ENCODE measurements at regions not wholly inside any gene's neighbourhood (a gene's known extent, or its start where the extent isn't known, plus 50 kb on each side); places are given as distances from the start of the nearest gene placed in this dataset.

DNA sequence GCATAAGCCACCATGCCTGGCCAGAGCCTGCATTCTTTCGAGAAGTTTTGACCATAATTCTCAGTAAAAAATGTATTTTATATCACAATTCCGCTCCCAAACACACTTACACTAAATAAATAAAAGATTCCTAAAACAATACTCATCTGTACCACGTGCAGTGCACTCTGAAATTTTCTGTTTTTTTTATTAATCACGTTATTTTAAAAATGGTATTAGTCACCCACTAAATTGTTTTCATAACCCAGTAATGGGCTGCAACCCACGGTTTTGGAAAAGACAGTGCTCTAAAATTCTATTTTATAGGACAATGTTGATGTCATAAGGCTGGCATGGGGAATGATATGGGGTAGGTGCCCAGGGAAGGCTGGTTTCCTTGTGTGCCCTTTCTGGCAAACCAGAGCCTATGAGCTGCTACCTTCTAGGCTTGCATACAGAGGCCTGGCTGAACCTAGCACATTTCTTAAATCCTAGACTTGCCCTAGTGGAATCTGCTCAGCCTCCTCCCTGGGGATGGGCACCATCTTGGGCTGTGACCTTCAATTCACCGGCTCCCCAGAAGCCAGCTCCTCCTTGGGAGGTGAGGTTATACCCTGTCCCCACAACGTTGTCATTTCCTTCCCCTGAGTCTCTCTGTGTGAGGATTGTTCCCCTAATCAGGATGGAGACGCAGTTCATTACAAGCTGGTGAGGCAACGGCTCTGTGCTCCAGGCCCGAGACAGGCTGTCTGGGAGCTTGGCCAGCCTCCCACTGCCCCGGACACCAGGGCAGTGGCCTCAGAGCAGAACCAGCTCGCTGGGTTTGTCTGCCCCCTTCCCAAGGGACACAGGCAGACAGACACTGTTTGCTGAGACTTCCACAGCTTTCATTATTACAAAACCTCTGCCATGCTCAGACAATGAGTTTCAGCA is 116.5 kb upstream of the NAV2 start:
- Histone ChIP-seq H3K4me2 (ENCODE audit: low read depth, low read length) (peak overlapping the region; percentile 73), H3K4me1 (ENCODE audit: control insufficient read depth, insufficient read depth, low read length) (peaks cover 31% of the 10 kb centered on the region), H3K56ac (ENCODE audit: extremely low read depth, insufficient read depth, low read length) (peak overlapping the region; percentile 86), H4K8ac (ENCODE audit: low read depth in 2 of 2, low read length in 2 of 2) (peak overlapping the region; percentile 58 to 90), H3K9me3 (ENCODE audit: control insufficient read depth, insufficient read depth, low read length) (no peaks in the 10 kb centered on the region), H2BK120ac (ENCODE audit: low read depth, low read length) (peak overlapping the region; percentile 99), H2BK5ac (ENCODE audit: low read depth, low read length, poor library complexity, severe bottlenecking) (peak overlapping the region; percentile 96), H2AFZ (replicated peaks; ENCODE audit: low read length, poor library complexity) (peak overlapping the region; percentile 80), H3K18ac (ENCODE audit: low read depth, low read length) (peak overlapping the region; percentile 98), H3K27me3 (ENCODE audit: control insufficient read depth, insufficient read depth, low read length) (no peaks in the 10 kb centered on the region), H2BK15ac (ENCODE audit: low read depth, low read length) (peak overlapping the region; percentile 99; the same call in 2 of the 3 replicates), H3K9me1 (ENCODE audit: insufficient read depth, low read length) (peaks cover 30% of the 10 kb centered on the region), H3K36me3 (ENCODE audit: control insufficient read depth, insufficient read depth, low read length) (no peaks in the 10 kb centered on the region), H4K5ac (ENCODE audit: low read depth, low read length) (peak overlapping the region; percentile 97), H3K9ac (ENCODE audit: low read depth, low read length) (peak overlapping the region; percentile 58), H2AK5ac (ENCODE audit: low read depth, low read length) (peak overlapping the region; percentile 90), H4K91ac (ENCODE audit: insufficient read depth, low read depth, low read length) (peak overlapping the region; percentile 96), H3K4ac (ENCODE audit: low read depth, low read length) (peak overlapping the region; percentile 97), H3K79me1 (ENCODE audit: low read depth in 1 of 2, low read length in 2 of 2) (peaks cover 0 to 7% of the 10 kb centered on the region in 2 experiments; a peak in 1 of 4 replicates), H4K20me1 (ENCODE audit: insufficient read depth, low read length) (no peaks in the 10 kb centered on the region), H2AK9ac (replicated peaks; ENCODE audit: low read depth, low read length, poor library complexity) (peak overlapping the region; percentile 83), H3K14ac (replicated peaks; ENCODE audit: low read depth, low read length) (peak overlapping the region; percentile 95), H3K23ac (ENCODE audit: low read depth, low read length) (peak overlapping the region; percentile 97), H2BK20ac (ENCODE audit: low read depth, low read length) (peak overlapping the region; percentile 96), H3K4me3 (ENCODE audit: insufficient read depth, low read depth, low read length) (no peak overlapping the region), H3K27ac (ENCODE audit: insufficient read depth, low read length) (peak overlapping the region; percentile 95)
- WGBS, 2 experiments (ENCODE audit: extremely low coverage in 2 of 2, insufficient read length in 1 of 2): 0% methylated on average over 3 of the region's 12 CpGs; no CpG with 5 or more reads in 1 of the 2 experiments
- no TSS peak for BruUV-seq (replicated peaks)
- ChIA-PET CTCF (no interaction called here), POLR2A (ENCODE audit: unreplicated experiment) (interaction anchor here (0.6 kb wide), 1 partner anchor 288 kb away, joined by 3 read pairs; no protein-coding TSS in a partner anchor)
- peak; percentile 73 for ATAC-seq (ENCODE audit: low read depth)
- dilution Hi-C loops (cut with HindIII; ENCODE audit: low sequenced_read_pairs, unreplicated experiment) (no loop called here), intact Hi-C loops (cut with micrococcal nuclease) (loop anchor here (5.0 kb wide), 1 partner anchor 71 kb away; no protein-coding TSS in a partner anchor), in situ Hi-C loops (cut with MboI; ENCODE audit: low sequenced_read_pairs) (no loop called here)
- peak; percentile 90 for DNase-seq
- TF ChIP-seq SMC3 (IDR thresholded peaks at IDR 0.05; ENCODE audit: low read depth, low read length): peak; percentile 12; the same call in 1 of the 2 replicates
- no peak for TF ChIP-seq RFX5 (IDR thresholded peaks at IDR 0.05; ENCODE audit: low read depth, low read length)
- TF ChIP-seq, protein P1, sequence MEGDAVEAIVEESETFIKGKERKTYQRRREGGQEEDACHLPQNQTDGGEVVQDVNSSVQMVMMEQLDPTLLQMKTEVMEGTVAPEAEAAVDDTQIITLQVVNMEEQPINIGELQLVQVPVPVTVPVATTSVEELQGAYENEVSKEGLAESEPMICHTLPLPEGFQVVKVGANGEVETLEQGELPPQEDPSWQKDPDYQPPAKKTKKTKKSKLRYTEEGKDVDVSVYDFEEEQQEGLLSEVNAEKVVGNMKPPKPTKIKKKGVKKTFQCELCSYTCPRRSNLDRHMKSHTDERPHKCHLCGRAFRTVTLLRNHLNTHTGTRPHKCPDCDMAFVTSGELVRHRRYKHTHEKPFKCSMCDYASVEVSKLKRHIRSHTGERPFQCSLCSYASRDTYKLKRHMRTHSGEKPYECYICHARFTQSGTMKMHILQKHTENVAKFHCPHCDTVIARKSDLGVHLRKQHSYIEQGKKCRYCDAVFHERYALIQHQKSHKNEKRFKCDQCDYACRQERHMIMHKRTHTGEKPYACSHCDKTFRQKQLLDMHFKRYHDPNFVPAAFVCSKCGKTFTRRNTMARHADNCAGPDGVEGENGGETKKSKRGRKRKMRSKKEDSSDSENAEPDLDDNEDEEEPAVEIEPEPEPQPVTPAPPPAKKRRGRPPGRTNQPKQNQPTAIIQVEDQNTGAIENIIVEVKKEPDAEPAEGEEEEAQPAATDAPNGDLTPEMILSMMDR (conservative IDR thresholded peaks at IDR 0.05; ENCODE audit: low read depth, low read length): no peak
- TF ChIP-seq MAZ (IDR thresholded peaks at IDR 0.05; ENCODE audit: borderline replicate concordance, low read depth, low read length): peak; percentile 15; the same call in 1 of the 2 replicates
- TF ChIP-seq, protein P2, sequence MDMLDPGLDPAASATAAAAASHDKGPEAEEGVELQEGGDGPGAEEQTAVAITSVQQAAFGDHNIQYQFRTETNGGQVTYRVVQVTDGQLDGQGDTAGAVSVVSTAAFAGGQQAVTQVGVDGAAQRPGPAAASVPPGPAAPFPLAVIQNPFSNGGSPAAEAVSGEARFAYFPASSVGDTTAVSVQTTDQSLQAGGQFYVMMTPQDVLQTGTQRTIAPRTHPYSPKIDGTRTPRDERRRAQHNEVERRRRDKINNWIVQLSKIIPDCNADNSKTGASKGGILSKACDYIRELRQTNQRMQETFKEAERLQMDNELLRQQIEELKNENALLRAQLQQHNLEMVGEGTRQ (IDR thresholded peaks at IDR 0.05; ENCODE audit: low read depth, low read length): peak; percentile 95
- no peak; the same call in 1 of the 2 replicates for TF ChIP-seq NFE2L2 (IDR thresholded peaks at IDR 0.05; ENCODE audit: low read depth, low read length)
- no peak for TF ChIP-seq RAD21 (IDR thresholded peaks at IDR 0.05; ENCODE audit: low read length)
- TF ChIP-seq FOS (IDR thresholded peaks at IDR 0.05; ENCODE audit: low read depth, low read length): peak; percentile 84
- peak; percentile 78 for TF ChIP-seq CEBPB (IDR thresholded peaks at IDR 0.05; ENCODE audit: low read depth, low read length)
- TF ChIP-seq BHLHE40 (IDR thresholded peaks at IDR 0.05; ENCODE audit: low read depth, low read length): peak; percentile 92
